Fibroblast of skin of scalp (primary cell): ENCODE measurements at regions not wholly inside any gene's neighbourhood (a gene's known extent, or its start where the extent isn't known, plus 50 kb on each side); places are given as distances from the start of the nearest gene placed in this dataset.
A peak's percentile ranks its signal among the peaks of the same experiment; 100 is the strongest.

Experiments used
- DNase-seq: peaks from one replicate; pipeline ENCODE4 v3.0.0-alpha.2; 2013

- DNase-seq = no peak
Measured at GRCh38 chr4:4735136-4735750, 124.2 kb upstream of the MSX1 start.

DNA sequence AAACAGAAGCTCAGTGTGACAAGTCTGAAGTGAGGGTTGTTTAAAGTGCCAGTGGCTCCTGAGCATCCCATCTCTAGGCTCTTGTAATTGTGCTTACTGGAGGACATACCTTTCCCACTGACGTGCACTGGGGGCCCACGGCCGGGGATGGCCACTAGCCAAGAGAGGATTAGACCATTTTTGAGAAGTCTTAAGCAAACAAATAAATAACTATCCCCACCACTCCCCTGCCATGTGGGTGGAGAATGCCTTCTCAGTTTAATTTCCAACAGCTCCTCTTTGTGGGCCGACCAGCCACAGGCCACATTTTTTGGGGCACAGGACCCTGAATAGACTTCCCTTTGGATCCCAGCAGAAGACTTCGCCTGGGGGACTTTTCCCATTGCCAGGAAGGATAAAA, 125.0 kb upstream of the MSX1 start:
- DNase-seq = peak; percentile 6

GRCh38 chr4:4733663-4734062, 125.8 kb upstream of the MSX1 start:
- no peak for DNase-seq

GRCh38 chr4:4730249-4730648, 129.2 kb upstream of the MSX1 start:
- no peak for DNase-seq

GRCh38 chr4:4729206-4729605, 130.3 kb upstream of the MSX1 start:
- no peak for DNase-seq

DNA sequence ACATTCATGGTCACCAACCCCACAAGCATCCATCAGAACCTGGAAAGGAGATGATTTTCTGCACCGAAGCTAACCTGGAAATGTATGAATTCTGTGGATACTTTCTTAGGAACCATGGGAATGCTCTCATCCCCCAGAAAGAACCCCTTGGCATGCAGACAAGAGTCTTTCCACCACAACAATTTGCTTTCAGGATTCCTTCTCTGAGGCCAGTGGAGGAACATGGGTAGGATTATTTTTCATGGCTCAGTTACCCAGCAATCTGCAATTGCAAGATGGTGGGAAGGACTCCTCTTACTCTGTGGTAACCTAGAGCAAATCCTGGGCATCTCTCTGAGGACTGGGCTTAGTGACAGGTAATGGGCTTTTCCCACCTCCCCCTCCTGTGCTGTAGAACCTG, 131.9 kb upstream of the MSX1 start:
- DNase-seq = peak; percentile 8

DNA sequence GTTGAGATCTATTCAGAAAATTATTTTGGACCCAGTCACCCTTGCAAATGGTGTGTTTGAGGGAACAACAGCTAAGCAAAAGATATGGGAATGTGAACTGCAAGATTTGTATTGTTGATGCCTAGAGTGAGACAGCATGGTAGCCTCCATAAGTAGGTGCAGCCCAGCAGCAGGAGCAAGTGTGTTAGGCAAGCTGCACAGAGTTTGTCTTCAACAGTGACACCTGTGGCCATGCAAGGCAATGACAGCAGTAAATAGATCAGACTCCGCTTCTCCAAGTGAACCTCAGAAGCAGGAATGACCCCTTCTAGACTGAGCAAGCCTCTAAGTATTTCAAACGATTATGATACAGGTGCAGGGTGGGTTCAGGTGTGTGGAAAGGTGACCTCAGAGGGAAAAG, 133.4 kb upstream of the MSX1 start:
- DNase-seq = no peak

- no peak for DNase-seq
Measured at GRCh38 chr4:4724321-4724720, 135.1 kb upstream of the MSX1 start.

DNA sequence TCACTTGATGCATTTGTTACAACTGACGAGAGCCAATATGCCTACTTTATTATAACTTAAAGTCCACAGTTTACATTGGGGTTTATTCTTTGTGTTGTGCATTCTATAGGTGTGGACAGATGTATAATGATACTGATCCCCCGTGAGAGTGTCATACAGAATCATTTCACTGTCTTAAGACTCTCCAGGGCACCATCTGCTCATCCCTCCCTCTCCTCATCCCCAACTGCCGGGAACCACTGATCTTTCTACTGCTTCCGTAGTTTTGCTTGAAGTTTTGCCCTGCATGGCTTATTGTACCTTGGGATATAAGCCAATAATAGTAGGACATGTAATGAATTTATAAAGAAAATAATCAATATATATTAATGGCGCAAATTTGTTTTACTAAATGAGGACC, 137.8 kb upstream of the MSX1 start:
- no peak for DNase-seq

DNA sequence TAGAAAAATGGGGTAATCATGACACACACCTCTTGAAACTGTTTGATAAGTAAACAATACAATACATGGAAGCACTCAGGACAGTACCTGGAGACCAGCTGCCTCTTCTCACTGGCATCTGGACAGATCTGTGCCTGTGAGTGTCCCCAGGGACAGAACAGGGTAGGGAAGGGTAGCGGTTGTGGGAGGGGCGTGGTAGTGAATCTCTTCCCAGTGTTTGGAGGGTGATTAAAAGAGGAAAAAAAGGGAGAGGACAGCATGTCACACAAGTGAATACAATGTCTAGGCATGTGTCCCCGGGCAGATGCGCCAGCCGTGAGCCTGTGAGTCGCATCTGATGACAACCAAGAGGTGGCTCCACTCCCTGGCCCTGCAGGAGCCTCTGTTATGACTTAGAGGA, 138.8 kb upstream of the MSX1 start:
- no peak for DNase-seq

DNA sequence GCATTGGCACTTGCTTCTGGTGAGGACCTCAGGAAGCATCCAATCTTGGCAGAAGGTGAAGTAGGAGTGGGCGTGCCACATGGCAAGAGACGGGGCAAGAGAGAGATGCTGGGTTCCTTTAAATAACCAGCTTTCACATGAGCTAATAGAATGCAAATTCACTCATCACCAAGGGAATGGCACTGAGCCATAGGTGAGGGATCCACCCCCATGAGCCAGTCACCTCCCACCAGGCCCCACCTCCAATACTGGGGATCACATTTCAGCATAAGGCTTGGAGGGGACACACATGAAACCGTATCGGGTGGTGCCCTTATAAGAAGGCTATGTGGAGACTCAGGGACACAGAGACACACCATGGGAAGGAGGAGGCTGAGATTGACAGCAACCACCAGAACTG, 140.0 kb upstream of the MSX1 start:
- peak; percentile 14 for DNase-seq

DNA sequence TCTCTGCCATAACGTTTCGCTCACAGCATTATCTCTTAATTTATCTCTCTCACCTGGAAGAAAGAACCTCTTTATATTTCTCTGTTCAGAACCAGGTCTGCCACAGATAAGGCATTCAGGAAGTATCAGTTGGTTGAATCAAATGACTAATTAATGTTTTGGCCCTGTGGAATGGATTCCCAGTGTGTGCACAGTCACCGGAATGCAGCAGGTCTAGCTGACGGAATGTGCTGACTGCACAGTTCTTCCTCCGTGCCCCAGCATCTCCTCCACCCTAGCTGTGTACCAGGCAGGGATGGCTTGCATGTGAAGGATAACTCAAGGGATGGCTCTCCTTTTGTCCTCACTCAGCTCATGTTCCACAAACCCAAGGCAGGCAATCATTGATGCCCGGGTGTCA, 141.8 kb upstream of the MSX1 start:
- DNase-seq = no peak

DNA sequence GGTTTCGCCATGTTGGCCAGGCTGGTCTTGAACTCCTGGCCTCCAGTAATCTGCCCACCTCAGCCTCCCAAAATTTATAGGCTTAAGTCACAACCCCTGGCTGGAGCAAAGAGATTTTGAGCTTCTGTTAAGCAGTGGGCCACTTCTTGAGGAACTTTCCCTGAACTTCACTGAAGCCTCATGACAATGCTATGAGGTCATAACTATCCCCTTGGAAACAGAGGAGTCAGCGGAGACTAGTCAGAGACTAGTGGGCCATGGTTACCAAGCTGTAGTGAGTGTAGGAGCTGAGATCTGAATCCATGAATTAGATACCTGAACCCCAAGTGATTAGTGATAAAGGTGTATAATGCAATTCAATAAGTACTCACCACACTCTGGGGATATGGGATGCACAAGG, 145.1 kb upstream of the MSX1 start:
- peak; percentile 38 for DNase-seq

DNA sequence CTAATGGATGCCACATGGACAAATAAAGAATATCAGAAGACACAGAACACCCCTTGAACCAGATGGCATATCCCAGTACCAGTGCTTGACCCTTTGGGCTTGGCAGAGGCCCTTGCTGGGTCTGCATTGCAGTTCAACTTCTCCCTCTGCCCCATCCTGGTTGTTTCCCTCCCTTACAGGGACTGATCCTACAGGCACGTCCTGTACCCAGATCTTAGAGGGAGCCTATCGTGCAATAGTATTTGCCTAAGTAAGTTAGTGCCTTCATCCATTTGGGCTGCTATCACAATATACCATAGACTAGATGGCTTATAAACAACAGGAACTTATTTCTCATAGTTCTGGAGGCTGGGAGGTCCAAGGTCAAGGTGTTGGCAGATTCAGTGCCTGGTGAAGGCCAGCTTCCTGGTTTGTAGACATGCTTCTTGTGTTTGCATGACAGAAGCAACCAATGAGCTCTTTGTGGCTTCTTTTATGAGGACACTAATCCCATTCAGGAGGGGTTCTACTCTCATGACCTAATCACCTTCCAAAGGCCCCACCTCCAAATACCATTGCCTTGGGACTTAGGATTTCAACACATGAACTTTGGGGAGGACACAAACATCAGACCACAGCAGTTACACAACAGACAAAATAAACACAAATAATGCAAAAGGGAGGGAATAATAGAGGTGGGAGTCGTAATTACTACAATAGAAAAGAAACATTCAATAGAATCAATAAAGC, 146.5 kb upstream of the MSX1 start:
- DNase-seq = no peak

GRCh38 chr4:4711902-4712301, 147.6 kb upstream of the MSX1 start:
- DNase-seq = no peak

- DNase-seq = no peak
Measured at GRCh38 chr4:4709736-4710135, 149.7 kb upstream of the MSX1 start.

GRCh38 chr4:4704267-4704666, 155.2 kb upstream of the MSX1 start:
- peak; percentile 6 for DNase-seq

DNA sequence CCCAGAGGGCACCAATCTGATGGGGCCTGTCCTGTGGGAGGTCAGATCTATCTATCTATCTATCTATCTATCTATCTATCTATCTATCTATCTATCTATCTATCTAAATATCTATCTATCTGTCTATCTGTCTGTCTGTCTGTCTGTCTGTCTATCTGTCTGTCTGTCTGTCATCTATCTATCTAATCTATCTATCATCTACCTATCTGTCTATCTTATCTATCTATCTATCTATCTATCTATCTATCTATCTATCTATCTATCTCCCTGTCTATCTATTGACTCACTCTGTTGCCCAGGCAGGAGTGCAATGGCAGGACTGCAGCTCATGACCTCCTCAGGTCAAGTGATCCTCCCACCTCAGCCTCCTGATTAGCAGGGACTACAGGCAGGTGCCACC, 155.7 kb upstream of the STX18 start:
- no peak for DNase-seq

GRCh38 chr4:4696530-4696929, 154.7 kb upstream of the STX18 start:
- DNase-seq = no peak

- no peak for DNase-seq
Measured at GRCh38 chr4:4695497-4695896, 153.6 kb upstream of the STX18 start.

- DNase-seq = no peak
Measured at GRCh38 chr4:4694827-4695226, 153.0 kb upstream of the STX18 start.

GRCh38 chr4:4694296-4694772, 152.5 kb upstream of the STX18 start:
- peak; percentile 68 for DNase-seq

GRCh38 chr4:4693755-4694295, 152.0 kb upstream of the STX18 start:
- no peak for DNase-seq

DNA sequence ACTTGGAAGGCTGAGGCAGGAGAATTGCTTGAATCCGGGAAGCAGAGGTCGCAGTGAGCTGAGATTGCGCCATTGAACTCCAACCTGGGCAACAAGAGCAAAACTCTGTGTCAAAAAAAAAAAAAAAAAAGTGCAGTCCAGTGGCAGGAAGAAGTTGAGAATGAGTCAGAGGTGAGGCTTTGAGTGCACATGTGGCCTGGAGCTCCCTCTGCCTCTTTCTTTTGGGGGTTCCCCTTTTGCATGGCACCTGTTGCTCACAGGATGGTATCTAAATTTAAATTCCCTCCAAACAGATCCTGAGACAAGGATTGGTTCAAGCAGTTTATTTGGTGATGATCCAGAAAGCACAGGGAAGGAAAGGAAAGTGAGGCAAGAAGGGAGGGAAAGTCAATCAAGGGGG, 151.4 kb upstream of the STX18 start:
- no peak for DNase-seq
